A673 (cell line): ENCODE measurements at regions not wholly inside any gene's neighbourhood (a gene's known extent, or its start where the extent isn't known, plus 50 kb on each side); places are given as distances from the start of the nearest gene placed in this dataset.

Source experiments
- EZH2 ChIP-seq: fragments of 200-600 bp; sonication (generic); IDR thresholded peaks from 2 replicates; pipeline ENCODE4 v1.6.1; 2017; ENCODE audit warnings: borderline replicate concordance, low read depth, mild to moderate bottlenecking, mixed read lengths, antibody characterized with exemption, low read length; ENCODE audit not compliant: poor library complexity, severe bottlenecking
- TF ChIP-seq, protein P1 (sequence below): fragments of 300-800, 200-600 bp; sonication (generic); conservative IDR thresholded peaks from 2 replicates; pipeline ENCODE4 v1.5.1; 2017; ENCODE audit warnings: low read depth, mild to moderate bottlenecking, antibody characterized with exemption, low read length, moderate library complexity, mixed read lengths

DNA sequence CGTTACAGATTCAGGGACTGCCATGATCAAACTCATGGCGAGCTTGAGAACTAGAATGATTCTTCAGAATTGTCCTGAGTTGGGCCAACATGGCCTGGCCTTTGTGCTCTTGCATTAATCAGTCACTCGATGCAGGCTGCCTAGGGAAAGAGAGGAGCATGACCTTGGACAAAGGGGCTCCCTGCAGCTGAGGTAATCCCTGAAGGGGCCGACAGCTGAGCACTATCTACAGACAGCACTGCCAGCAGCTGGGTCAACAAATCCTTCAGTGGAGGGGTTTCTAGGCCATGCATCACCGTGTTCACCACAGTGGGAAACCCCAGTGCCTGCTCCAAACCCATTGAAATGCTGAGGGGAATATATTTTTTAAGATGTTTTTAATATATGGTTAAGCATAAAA, 159.5 kb upstream of the POU2AF2 start:
- TF ChIP-seq, protein P1, sequence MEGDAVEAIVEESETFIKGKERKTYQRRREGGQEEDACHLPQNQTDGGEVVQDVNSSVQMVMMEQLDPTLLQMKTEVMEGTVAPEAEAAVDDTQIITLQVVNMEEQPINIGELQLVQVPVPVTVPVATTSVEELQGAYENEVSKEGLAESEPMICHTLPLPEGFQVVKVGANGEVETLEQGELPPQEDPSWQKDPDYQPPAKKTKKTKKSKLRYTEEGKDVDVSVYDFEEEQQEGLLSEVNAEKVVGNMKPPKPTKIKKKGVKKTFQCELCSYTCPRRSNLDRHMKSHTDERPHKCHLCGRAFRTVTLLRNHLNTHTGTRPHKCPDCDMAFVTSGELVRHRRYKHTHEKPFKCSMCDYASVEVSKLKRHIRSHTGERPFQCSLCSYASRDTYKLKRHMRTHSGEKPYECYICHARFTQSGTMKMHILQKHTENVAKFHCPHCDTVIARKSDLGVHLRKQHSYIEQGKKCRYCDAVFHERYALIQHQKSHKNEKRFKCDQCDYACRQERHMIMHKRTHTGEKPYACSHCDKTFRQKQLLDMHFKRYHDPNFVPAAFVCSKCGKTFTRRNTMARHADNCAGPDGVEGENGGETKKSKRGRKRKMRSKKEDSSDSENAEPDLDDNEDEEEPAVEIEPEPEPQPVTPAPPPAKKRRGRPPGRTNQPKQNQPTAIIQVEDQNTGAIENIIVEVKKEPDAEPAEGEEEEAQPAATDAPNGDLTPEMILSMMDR = no peak
- TF ChIP-seq EZH2 = no peak
